GM18526 (cell line): ENCODE measurements at regions not wholly inside any gene's neighbourhood (a gene's known extent, or its start where the extent isn't known, plus 50 kb on each side); places are given as distances from the start of the nearest gene placed in this dataset.

Experiments
- POLR2A ChIP-seq: IDR thresholded peaks from 3 replicates; pipeline ENCODE4 v1.6.1; 2011; ENCODE audit not compliant: insufficient read length; ENCODE audit errors: extremely low read depth

DNA sequence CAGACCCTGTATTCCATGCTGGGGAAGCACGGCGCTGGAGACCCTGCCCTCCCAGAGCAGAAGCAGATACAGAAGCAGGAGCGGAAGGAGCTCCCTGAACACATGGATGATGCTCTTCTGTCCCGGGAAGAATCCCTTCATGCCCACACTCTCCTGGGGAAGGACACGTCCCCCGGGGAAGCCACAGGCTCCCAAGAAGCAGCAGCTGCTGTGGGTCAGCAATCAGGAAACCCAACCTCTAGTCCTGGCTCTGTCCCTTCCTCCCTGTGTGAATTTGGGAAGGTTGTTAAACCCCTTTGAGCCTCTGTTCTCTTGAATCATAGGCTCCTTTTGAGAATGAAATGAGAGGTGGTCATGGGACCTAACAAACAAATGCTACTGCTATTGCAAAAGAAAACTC is 176.2 kb upstream of the TPM1 start:
- TF ChIP-seq POLR2A, result no peak

GRCh38 chr15:62867844-62868243 is 174.7 kb upstream of the TPM1 start:
- TF ChIP-seq POLR2A, result no peak

DNA sequence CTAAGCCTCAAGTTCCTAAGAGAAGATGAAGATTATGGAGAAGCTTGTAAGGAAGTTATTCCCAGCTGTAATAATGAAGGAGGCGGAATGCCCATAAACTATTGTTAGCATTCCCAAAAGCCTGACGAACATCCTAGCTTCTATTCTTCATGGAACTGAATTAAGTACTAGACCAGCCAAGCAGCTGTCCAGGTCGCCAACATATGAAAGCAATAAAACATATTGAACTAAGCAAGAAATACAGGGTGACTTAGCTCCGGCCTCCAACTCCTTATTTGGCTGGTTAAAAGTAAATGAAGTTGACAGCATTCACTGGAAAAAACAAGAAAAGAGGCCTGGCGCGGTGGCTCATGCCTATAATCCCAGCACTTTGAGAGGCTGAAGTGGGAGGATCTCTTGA is 174.0 kb upstream of the TPM1 start:
- no peak for TF ChIP-seq POLR2A

DNA sequence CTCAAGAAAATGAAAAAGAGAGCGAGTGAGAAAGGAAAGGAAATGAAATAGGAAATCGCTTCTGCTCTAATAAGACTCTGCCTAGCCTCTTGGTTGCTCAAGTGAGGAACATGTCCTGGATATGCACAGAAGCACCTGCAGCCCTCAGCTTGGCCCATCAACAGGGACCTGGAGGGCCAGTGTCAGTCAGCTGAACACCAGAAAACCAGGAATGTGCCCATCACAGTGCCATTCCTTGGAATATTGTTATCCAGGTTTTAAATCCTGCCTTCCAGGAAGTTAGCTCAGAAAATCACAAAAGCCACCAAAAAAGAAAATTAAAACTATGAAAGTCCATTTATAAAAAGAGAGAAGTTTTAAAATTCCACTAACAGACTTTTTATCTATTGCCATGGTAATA is 173.4 kb upstream of the TPM1 start:
- TF ChIP-seq POLR2A, result no peak

DNA sequence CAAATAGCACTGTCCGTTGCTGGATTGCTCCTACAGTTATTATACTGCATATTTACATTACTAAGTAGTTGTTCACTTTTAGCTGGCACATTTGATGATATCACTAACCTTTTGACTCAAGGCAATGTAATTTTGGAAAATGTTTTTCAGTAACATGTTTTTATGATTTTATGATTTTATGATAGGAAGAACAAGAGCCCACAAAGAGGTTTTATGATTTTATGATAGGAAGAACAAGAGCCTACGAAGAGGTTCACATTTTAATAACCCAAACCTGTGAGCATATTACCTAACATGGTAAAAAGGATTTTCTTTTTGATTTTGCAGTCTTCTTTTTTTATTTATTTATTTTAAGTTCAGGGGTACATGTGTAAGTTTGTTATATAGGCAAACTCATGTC is 172.3 kb upstream of the TPM1 start:
- TF ChIP-seq POLR2A, result no peak

- TF ChIP-seq POLR2A, result no peak
Measured at GRCh38 chr15:62873203-62873602, 169.3 kb upstream of the TPM1 start.

GRCh38 chr15:62874064-62874463 is 168.5 kb upstream of the TPM1 start:
- no peak for TF ChIP-seq POLR2A

GRCh38 chr15:62874959-62875625 is 167.5 kb upstream of the TPM1 start:
- TF ChIP-seq POLR2A, result no peak

DNA sequence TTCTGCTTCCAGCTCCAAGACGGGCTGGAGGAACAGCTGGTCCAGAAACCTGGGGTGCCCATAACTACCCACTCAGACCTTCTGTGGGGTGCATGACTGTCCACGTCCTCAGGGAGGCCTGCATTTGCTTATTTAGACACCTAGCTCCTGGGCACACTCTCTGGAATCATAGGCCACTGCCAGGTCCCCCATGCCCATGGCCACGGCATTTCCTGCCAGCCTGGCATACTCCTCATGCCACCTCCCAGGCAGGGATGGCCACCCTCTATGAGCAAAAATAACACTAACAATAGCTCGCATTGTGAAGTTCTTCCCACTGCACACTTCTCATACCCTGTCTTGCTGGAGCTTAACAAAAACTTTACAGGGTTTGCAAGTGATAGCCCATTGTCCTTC is 166.9 kb upstream of the TPM1 start:
- TF ChIP-seq POLR2A, result no peak

- TF ChIP-seq POLR2A, result no peak
Measured at GRCh38 chr15:62877276-62877857, 165.2 kb upstream of the TPM1 start.

DNA sequence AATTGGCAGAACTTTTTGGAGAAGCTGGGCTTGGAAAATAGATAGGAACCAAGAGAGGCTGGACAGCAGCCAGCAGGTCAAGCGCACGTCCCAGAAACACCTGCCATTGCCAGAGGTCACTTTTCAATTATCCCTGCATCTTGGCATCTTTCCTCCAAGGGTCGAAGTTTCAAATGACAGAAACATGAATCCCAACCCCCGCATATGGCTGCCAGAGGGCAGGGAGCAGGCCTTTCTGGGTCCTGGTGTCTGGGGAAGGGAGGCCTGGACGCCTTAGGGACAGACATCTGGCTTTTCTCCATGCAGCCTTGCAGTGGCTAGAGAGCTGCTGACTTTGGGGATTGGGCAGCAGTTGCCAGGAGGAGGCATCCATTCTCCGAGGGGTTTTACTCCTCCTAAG is 164.5 kb upstream of the TPM1 start:
- TF ChIP-seq POLR2A, result no peak

DNA sequence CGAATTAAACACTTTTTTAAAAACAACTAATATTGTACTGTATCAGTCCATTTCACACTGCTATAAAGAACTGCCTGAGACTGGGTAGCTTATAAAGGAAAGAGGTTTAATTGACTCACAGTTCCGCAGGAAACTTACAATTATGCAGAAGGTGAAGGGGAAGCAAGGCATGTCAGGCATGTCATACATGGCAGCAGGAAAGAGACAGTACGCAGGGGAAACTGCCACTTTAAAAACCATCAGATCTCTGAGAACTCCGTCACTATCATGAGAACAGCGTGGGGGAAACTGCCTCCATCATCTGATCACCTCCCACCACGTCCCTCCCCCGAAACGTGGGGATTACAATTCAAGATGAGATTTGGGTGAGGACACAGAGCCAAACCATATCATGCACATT is 162.8 kb upstream of the TPM1 start:
- no peak for TF ChIP-seq POLR2A

DNA sequence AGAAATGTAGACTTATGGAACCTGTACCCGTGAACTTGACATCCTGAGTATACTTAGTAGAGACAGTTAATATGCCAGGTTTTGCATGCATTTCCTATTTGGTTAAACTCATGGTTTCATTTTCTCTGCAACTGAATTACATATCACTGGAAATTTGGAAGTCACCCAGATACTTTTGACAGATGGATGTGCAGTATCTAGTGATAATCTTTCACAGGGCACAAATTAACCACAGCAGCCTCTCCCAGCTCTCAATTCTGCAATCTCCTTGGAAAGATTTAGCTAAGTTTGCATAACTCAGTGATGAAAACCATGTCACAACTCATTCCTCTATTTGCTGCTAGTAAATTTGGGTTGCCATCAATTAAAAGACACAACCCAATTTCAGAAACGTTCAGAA is 162.3 kb upstream of the TPM1 start:
- TF ChIP-seq POLR2A, result no peak

- no peak for TF ChIP-seq POLR2A
Measured at GRCh38 chr15:62881056-62881455, 161.5 kb upstream of the TPM1 start.

DNA sequence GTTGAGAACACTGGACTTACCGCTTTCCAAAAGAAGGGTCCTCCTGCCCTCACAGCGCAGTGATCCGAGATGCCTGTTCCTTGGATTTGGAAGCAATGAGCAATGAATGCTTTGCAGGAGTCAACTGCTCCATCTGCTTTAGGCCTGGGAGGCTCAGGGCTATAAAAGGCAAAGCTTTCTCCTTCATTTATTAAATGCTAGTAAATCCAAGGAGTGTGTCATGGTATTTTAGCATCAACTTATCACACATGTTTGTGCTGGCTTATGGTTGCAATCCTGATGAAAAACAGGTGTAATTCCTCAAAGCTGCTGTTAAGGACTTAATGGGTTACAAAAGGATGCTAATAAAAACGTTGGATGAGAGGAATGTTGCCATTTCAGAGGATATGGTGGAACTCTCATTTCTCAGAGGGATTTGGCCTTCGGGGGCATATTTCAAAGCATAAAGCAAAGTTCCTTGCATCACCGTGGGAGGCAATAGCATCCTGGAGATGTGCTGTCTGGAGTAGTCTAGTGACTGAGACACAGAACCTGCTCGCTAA is 158.5 kb upstream of the TPM1 start:
- TF ChIP-seq POLR2A, result no peak

DNA sequence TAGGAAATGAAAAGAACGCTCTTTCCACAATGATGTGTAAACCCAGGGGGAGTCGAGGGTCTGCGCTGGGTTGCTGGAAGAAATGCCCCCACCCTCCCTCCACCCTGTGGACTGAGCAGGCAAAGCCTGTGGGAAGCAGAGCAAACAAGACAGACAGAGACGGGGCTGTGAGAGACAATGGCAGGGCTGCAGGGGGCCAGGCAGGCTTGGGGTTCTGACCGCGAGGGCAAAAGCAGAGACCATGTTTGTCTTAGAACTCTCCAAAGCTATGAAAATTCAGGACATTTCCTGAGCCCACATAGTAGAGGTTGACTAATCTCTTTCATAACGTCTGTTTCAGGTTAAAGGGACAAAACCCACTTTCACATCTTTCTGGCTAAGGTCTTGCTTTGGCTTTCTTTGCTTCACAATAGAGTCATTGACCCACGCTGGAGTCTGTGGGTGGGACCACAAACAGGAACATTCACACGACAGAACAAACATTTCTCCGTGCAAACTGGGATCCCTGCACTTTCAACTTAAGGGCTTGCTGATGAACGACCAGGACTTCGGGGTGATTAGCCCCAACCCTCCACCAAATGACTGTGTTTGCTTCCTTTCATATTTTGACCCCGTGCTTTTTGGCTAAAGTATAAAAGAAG is 156.0 kb upstream of the TPM1 start:
- no peak for TF ChIP-seq POLR2A
